Prostate gland (tissue), 2 donors: ENCODE measurements at regions not wholly inside any gene's neighbourhood (a gene's known extent, or its start where the extent isn't known, plus 50 kb on each side); places are given as distances from the start of the nearest gene placed in this dataset.

Experiments used
- CTCF ChIP-seq, 4 experiments: fragments of 200-600 bp in 2 of 4; fragments of 450-650 bp in 2 of 4; sonication (generic) in 2 of 4; IDR thresholded peaks; 1 replicate in 3 of 4; 2 replicates in 1 of 4; pipeline ENCODE4 v1.5.1; 2016 to 2019; ENCODE audit warnings: antibody characterized with exemption in 4 of 4, mild to moderate bottlenecking in 2 of 4, moderate library complexity in 2 of 4
- POLR2A ChIP-seq: fragments of 450-650 bp; IDR thresholded peaks from one replicate; pipeline ENCODE4 v1.6.1; 2016; ENCODE audit warnings: antibody characterized with exemption, mild to moderate bottlenecking

DNA sequence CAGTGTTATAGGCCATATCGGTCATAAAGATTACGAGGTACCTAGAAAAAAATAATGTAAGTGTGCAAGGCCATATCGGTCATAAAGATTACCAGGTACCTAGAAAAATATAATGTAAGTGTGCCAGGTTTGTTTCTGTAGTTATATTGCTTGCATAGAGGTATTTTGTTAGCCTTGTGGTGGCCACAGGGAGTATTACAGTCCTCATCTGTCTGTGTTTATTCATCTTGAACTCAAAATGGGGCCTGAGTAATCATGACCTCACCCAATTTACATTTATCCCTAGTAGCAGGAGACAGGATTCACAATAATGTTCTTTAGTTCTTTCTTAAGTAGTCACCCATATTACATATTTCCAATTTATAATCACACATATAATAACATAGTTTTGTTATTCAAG is 459.7 kb downstream of the MID1IP1 start:
- TF ChIP-seq CTCF (IDR thresholded peaks at IDR 0.05) = no peak
- TF ChIP-seq POLR2A = no peak
